ENCODE measurements at regions not wholly inside any gene's neighbourhood (a gene's known extent, or its start where the extent isn't known, plus 50 kb on each side); places are given as distances from the start of the nearest gene placed in this dataset.
"Not testable (repeated sequence)": the region's sequence is repeated elsewhere in the genome, so short reads cannot be mapped to it uniquely, and the experiment has no call there.

DNA sequence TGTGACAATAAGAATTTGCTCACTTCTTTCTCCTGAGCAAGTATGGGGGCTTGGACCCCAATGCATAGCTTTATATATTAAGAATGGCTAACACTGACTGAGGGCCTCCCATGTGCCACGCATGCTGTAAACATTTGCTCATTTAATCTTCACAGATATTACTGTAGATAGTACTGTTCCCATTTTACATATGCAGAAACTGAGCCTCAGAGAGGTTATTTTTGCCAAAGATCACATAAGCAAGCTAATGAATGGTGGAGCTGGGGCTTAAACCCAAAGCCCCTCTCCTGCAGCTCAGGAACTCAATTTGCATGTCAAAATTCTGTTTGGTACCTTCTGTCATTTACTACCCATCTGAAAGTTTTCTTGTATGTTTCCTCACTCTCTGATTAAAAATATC lies 163.5 kb upstream of the NFIA start:
- TF ChIP-seq, protein P1, sequence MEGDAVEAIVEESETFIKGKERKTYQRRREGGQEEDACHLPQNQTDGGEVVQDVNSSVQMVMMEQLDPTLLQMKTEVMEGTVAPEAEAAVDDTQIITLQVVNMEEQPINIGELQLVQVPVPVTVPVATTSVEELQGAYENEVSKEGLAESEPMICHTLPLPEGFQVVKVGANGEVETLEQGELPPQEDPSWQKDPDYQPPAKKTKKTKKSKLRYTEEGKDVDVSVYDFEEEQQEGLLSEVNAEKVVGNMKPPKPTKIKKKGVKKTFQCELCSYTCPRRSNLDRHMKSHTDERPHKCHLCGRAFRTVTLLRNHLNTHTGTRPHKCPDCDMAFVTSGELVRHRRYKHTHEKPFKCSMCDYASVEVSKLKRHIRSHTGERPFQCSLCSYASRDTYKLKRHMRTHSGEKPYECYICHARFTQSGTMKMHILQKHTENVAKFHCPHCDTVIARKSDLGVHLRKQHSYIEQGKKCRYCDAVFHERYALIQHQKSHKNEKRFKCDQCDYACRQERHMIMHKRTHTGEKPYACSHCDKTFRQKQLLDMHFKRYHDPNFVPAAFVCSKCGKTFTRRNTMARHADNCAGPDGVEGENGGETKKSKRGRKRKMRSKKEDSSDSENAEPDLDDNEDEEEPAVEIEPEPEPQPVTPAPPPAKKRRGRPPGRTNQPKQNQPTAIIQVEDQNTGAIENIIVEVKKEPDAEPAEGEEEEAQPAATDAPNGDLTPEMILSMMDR (IDR thresholded peaks at IDR 0.05), result no peak
- DNase-seq (ENCODE audit: low spot score), result no peak
- ATAC-seq (ENCODE audit: low FRiP score), result no peak

GRCh38 chr1:60916906-60917305 lies 165.5 kb upstream of the NFIA start:
- ATAC-seq (ENCODE audit: low FRiP score) (no peak), DNase-seq (ENCODE audit: low spot score) (no peak)
- TF ChIP-seq, protein P1 (IDR thresholded peaks at IDR 0.05), result no peak

DNA sequence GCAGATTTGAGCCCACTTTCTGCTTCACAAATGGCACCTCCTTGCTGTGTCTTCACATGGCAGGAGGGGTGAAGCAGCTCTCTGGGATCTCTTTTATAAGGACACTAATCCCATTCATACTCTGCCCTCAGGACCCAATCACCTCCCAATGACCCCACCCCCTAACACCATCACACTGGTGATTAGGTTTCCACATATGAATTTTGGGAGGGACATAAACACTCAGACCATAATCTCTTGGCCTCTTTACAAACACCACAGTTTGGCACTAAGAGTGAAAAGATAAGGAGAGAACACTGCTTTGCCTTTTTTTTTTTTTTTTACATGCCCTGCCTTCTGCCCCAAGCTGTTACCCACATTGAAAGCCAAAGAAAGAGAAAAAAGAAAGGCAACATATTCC lies 166.2 kb upstream of the NFIA start:
- TF ChIP-seq, protein P1 (IDR thresholded peaks at IDR 0.05), result no peak
- ATAC-seq (ENCODE audit: low FRiP score), result no peak
- no peak for DNase-seq (ENCODE audit: low spot score)

DNA sequence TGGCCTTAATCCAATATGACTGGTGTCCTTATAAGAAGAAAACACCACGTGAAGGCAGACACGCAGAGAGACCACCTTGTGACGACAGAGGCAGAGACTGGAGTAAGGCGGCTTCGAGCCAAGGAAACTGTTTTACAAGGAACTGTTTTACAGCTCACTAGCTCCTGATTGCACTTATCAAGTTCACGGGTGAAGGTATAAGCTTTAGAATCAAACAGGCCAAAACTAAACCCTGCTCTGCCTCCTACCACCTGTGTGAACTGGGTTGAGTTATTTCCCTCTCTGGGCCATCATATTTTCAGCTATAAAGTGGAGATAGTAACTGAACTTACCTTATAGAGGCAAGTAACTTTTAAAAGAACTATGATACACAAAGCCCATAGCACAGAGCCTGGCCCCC lies 166.9 kb upstream of the NFIA start:
- ATAC-seq (ENCODE audit: low FRiP score), result no peak
- TF ChIP-seq, protein P1 (IDR thresholded peaks at IDR 0.05), result no peak
- no peak for DNase-seq (ENCODE audit: low spot score)

- TF ChIP-seq, protein P1 (IDR thresholded peaks at IDR 0.05), result no peak
- ATAC-seq (ENCODE audit: low FRiP score) (no peak), DNase-seq (ENCODE audit: low spot score) (no peak)
Observed at GRCh38 chr1:60914982-60915381, 167.4 kb upstream of the NFIA start.

- not testable (repeated sequence) for ATAC-seq (ENCODE audit: low FRiP score); DNase-seq (ENCODE audit: low spot score)
Observed at GRCh38 chr1:60913708-60914107, 168.7 kb upstream of the NFIA start.

GRCh38 chr1:60913039-60913438 lies 169.3 kb upstream of the NFIA start:
- no peak for ATAC-seq (ENCODE audit: low FRiP score)
- no peak for DNase-seq (ENCODE audit: low spot score)
- TF ChIP-seq, protein P1 (IDR thresholded peaks at IDR 0.05), result no peak
